Mesenchymal stem cell (in vitro differentiated cells and primary cell): ENCODE measurements at regions not wholly inside any gene's neighbourhood (a gene's known extent, or its start where the extent isn't known, plus 50 kb on each side); places are given as distances from the start of the nearest gene placed in this dataset.

Experiments used
- DNase-seq: peaks from one replicate; pipeline ENCODE4 v3.0.0-alpha.2; 2013
- H2AFZ ChIP-seq: one replicate; pipeline ENCODE4 v1.6.1; 2013; ENCODE audit warnings: low read depth, mild to moderate bottlenecking, control low read depth, inconsistent platforms, low read length, moderate library complexity
- H2AK5ac ChIP-seq: 2 replicates; pipeline ENCODE4 v1.6.1; 2013; ENCODE audit warnings: low read length, moderate library complexity, mild to moderate bottlenecking, inconsistent platforms; ENCODE audit not compliant: severe bottlenecking
- H2BK120ac ChIP-seq: one replicate; pipeline ENCODE4 v1.6.1; 2013; ENCODE audit warnings: low read depth, mild to moderate bottlenecking, inconsistent platforms, low read length, moderate library complexity
- H2BK12ac ChIP-seq, 2 experiments: one replicate each; pipeline ENCODE4 v1.6.1; 2013; ENCODE audit warnings: inconsistent platforms in 2 of 2, low read length in 2 of 2, mild to moderate bottlenecking in 2 of 2, moderate library complexity in 2 of 2, control low read depth in 1 of 2
- H2BK15ac ChIP-seq: one replicate; pipeline ENCODE4 v1.6.1; 2013; ENCODE audit warnings: mild to moderate bottlenecking, low read depth, inconsistent platforms; ENCODE audit not compliant: poor library complexity, severe bottlenecking
- H2BK5ac ChIP-seq: 2 replicates; pipeline ENCODE4 v1.6.1; 2013; ENCODE audit warnings: low read depth, mild to moderate bottlenecking, low read length, control low read depth, inconsistent platforms; ENCODE audit not compliant: poor library complexity, severe bottlenecking
- H3K14ac ChIP-seq, 2 experiments: one replicate each; pipeline ENCODE4 v1.6.1; 2013; ENCODE audit warnings: inconsistent platforms in 2 of 2, low read length in 2 of 2, control low read depth in 1 of 2, mild to moderate bottlenecking in 1 of 2, moderate library complexity in 1 of 2
- H3K18ac ChIP-seq, 2 experiments: one replicate each; pipeline ENCODE4 v1.6.1; 2013; ENCODE audit warnings: inconsistent platforms in 2 of 2, low read length in 2 of 2, control low read depth in 1 of 2, low read depth in 1 of 2, mild to moderate bottlenecking in 1 of 2
- H3K23ac ChIP-seq, 2 experiments: one replicate each; pipeline ENCODE4 v1.6.1; 2013; ENCODE audit warnings: inconsistent platforms in 2 of 2, low read length in 2 of 2, mild to moderate bottlenecking in 2 of 2, moderate library complexity in 2 of 2, control low read depth in 1 of 2
- H3K27ac ChIP-seq: 2 replicates; pipeline ENCODE4 v1.5.1; 2013; ENCODE audit warnings: mild to moderate bottlenecking, moderate library complexity, low read length, control low read depth, inconsistent platforms; ENCODE audit not compliant: poor library complexity, severe bottlenecking
- H3K27me3 ChIP-seq, 2 experiments: 2 replicates each; pipeline versions ENCODE4 v1.6.1 to v1.7.0; 2013; ENCODE audit warnings: low read length in 2 of 2, mild to moderate bottlenecking in 2 of 2, moderate library complexity in 2 of 2, control low read depth in 1 of 2, inconsistent platforms in 1 of 2; ENCODE audit not compliant: control insufficient read depth in 1 of 2, insufficient read depth in 1 of 2
- H3K36me3 ChIP-seq, 2 experiments: 2 replicates each; pipeline versions ENCODE4 v1.6.1 to v1.7.0; 2013; ENCODE audit warnings: low read length in 2 of 2, control low read depth in 1 of 2, inconsistent platforms in 1 of 2, low read depth in 1 of 2, mild to moderate bottlenecking in 1 of 2; ENCODE audit not compliant: insufficient read depth in 2 of 2, control insufficient read depth in 1 of 2
- H3K4ac ChIP-seq, 2 experiments: one replicate each; pipeline ENCODE4 v1.6.1; 2013; ENCODE audit warnings: inconsistent platforms in 2 of 2, low read length in 2 of 2, mild to moderate bottlenecking in 2 of 2, moderate library complexity in 2 of 2, control low read depth in 1 of 2, low read depth in 1 of 2
- H3K4me1 ChIP-seq: 2 replicates; pipeline ENCODE4 v1.6.1; 2013; ENCODE audit warnings: low read depth, low read length, control low read depth; ENCODE audit not compliant: control insufficient read depth, insufficient read depth
- H3K4me2 ChIP-seq: 2 replicates; pipeline ENCODE4 v1.6.1; 2013; ENCODE audit warnings: low read length, mild to moderate bottlenecking, inconsistent platforms; ENCODE audit not compliant: poor library complexity, severe bottlenecking
- H3K4me3 ChIP-seq, 2 experiments: 2 replicates each; pipeline versions ENCODE4 v1.5.1 to v1.7.0; 2013; ENCODE audit warnings: low read length in 2 of 2, mild to moderate bottlenecking in 2 of 2, control low read depth in 1 of 2, low read depth in 1 of 2; ENCODE audit not compliant: insufficient read depth in 1 of 2
- H3K79me1 ChIP-seq: replicated peaks from 2 replicates; pipeline ENCODE4 v1.6.1; 2013; ENCODE audit warnings: mild to moderate bottlenecking, control low read depth, low read length, inconsistent platforms; ENCODE audit not compliant: poor library complexity, severe bottlenecking
- H3K9ac ChIP-seq: 2 replicates; pipeline ENCODE4 v1.7.0; 2013; ENCODE audit warnings: mild to moderate bottlenecking, low read length, moderate library complexity
- H3K9me3 ChIP-seq: 2 replicates; pipeline ENCODE4 v1.7.0; 2013; ENCODE audit warnings: mild to moderate bottlenecking, low read length; ENCODE audit not compliant: control insufficient read depth
- H4K8ac ChIP-seq: one replicate; pipeline ENCODE4 v1.6.1; 2013; ENCODE audit warnings: inconsistent platforms, mild to moderate bottlenecking, low read length, moderate library complexity
- H4K91ac ChIP-seq: one replicate; pipeline ENCODE4 v1.6.1; 2013; ENCODE audit warnings: mild to moderate bottlenecking, low read length, inconsistent platforms
- WGBS: methylation state at CpG from one replicate; pipeline ENCODE4 v1.1.7; 2013; ENCODE audit warnings: mixed read lengths; 5-methylcytosine and 5-hydroxymethylcytosine counted together

DNA sequence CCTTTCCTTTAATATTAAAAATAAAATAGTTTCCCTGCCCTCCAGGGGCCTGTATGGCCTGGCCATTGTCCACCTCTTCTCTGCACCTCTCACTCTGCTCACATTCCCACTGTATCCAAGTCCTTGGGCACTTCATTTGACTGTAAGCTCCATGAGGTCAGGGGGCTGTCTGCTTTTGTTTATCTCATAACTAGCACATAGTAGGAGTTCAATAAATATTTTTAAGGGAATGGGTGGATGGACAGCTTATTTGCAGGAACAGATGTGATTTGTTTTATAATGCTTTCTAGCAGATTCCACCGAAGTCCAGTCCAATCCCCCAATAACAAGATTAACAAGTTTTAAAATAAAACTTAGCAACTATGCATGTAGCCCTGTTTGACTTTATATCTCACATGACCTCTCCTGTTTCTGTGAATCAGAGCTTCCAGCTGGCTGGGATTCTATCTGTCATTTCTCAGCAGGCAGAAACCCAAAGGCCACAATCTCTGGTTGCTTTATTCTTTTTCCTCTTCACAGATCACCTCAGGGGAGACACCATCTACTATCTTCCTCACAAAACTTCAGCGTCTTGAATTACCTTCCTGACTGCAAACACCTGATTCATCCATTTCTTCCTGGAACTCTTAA lies 123.0 kb upstream of the NR2F2 start:
- Histone ChIP-seq H3K27me3 (no peaks in the 10 kb centered on the region), H3K14ac (no peak overlapping the region), H2BK12ac (no peak overlapping the region), H2BK15ac (no peak overlapping the region), H2BK120ac (no peak overlapping the region), H4K91ac (no peak overlapping the region), H3K4me2 (no peak overlapping the region), H3K4me1 (no peaks in the 10 kb centered on the region), H3K27ac (no peak overlapping the region), H2AK5ac (no peak overlapping the region), H3K23ac (no peak overlapping the region), H2AFZ (no peak overlapping the region), H3K18ac (no peak overlapping the region), H4K8ac (no peak overlapping the region), H3K36me3 (peaks cover 0 to 4% of the 10 kb centered on the region in 2 experiments), H3K4ac (no peak overlapping the region), H3K9ac (no peak overlapping the region), H3K79me1 (no peaks in the 10 kb centered on the region), H2BK5ac (no peak overlapping the region), H3K9me3 (no peaks in the 10 kb centered on the region), H3K4me3 (no peak overlapping the region)
- DNase-seq: no peak
- 95% methylated on average over 2 of the region's 2 CpGs for WGBS

DNA sequence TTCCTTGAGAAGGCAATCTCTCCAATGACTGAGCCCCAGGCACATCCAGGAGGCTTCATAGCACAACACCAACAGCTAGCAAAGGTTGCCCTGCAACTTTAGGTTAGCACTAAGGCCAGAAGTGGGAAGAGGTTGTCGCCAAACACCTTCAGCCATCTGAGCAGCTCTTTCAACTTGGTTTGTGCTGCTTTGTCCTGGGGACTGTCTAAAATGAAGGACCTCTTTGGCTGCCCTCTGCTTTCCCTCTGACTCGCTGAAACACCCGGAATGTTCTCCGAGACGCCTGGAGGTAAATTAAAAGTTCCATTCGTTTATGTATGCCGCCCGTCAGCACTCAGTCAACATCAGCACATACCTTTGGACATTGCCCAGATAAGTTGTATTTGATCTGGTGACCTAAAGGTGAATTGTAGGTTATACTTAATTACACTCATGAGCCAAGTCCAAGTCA lies 121.2 kb upstream of the NR2F2 start:
- Histone ChIP-seq H2BK15ac (no peak overlapping the region), H2AFZ (no peak overlapping the region)
- WGBS: 100% methylated on average over 3 of the region's 8 CpGs

DNA sequence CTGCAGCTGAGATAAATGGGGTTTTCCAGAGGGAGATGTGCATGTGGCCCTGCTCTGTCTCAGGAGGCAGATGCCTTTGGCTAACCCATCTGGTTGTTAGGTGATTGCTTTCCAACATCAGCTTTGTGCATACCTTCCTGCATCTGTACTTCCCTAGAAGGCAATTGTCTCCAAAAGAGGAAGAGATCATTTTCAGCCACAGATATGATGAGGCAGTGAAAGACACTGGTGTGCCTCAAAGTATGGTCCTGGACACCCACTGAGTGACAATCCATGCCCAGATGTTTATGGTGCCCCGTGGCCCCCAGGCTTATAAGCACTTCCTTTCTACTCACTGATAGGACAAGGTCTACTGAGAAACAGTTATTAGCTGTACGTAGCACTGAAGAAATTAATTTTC lies 117.5 kb upstream of the NR2F2 start:
- Histone ChIP-seq H3K27ac (no peak overlapping the region), H2BK120ac (no peak overlapping the region), H3K9me3 (no peaks in the 10 kb centered on the region), H3K36me3 (peaks cover 0 to 4% of the 10 kb centered on the region in 2 experiments), H3K79me1 (no peaks in the 10 kb centered on the region), H3K27me3 (no peaks in the 10 kb centered on the region), H3K18ac (no peak overlapping the region), H2AK5ac (no peak overlapping the region), H3K14ac (peak overlapping the region in 1 of 2 experiments; percentile 62), H3K4me1 (no peaks in the 10 kb centered on the region), H3K23ac (no peak overlapping the region), H2AFZ (no peak overlapping the region), H3K9ac (no peak overlapping the region), H2BK5ac (no peak overlapping the region), H2BK12ac (no peak overlapping the region), H3K4me2 (no peak overlapping the region), H3K4ac (no peak overlapping the region), H4K91ac (no peak overlapping the region), H4K8ac (no peak overlapping the region), H3K4me3 (no peak overlapping the region), H2BK15ac (no peak overlapping the region)
- WGBS: 83% methylated on average over 2 of the region's 2 CpGs
- DNase-seq: no peak

More for the DNA sequence above, 121.2 kb upstream of the NR2F2 start:
- Histone ChIP-seq H4K8ac (no peak overlapping the region), H2BK120ac (no peak overlapping the region), H3K4ac (no peak overlapping the region), H3K36me3 (peaks cover 0 to 4% of the 10 kb centered on the region in 2 experiments), H3K4me2 (no peak overlapping the region), H3K23ac (no peak overlapping the region), H2BK12ac (no peak overlapping the region), H2BK5ac (no peak overlapping the region), H3K14ac (no peak overlapping the region), H3K4me1 (no peaks in the 10 kb centered on the region), H3K79me1 (no peaks in the 10 kb centered on the region), H2AK5ac (no peak overlapping the region), H3K9ac (no peak overlapping the region), H4K91ac (no peak overlapping the region), H3K4me3 (no peak overlapping the region), H3K9me3 (no peaks in the 10 kb centered on the region), H3K27ac (no peak overlapping the region), H3K27me3 (no peaks in the 10 kb centered on the region), H3K18ac (no peak overlapping the region)
- no peak for DNase-seq

DNA sequence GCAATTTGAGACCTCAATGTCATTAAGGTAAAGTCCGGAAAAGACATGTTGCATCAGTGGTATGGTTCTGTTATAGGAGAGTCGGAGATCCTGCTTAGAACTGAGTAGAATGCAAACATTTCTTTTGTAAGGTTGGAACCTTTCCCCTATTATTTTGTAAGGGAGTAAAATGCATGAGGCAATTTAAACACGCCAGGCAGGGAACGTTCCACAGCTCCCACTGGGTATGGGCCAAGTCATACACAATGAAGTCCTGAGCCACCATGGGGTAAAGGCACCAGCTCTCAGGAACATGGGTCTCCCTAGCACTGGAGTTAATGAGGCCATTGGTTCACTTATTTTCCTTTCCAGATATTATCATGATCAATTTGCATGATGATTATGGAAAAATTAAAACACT lies 116.6 kb upstream of the NR2F2 start:
- Histone ChIP-seq H2AK5ac (no peak overlapping the region), H3K23ac (no peak overlapping the region), H2AFZ (no peak overlapping the region), H3K9ac (no peak overlapping the region), H2BK12ac (no peak overlapping the region), H3K18ac (no peak overlapping the region), H3K4me2 (no peak overlapping the region), H3K9me3 (no peaks in the 10 kb centered on the region), H3K27me3 (no peaks in the 10 kb centered on the region), H3K27ac (no peak overlapping the region), H3K79me1 (no peaks in the 10 kb centered on the region), H3K14ac (no peak overlapping the region), H3K36me3 (peaks cover 0 to 4% of the 10 kb centered on the region in 2 experiments), H3K4ac (no peak overlapping the region), H2BK120ac (no peak overlapping the region), H3K4me3 (no peak overlapping the region), H4K8ac (no peak overlapping the region), H2BK5ac (no peak overlapping the region), H3K4me1 (no peaks in the 10 kb centered on the region), H4K91ac (no peak overlapping the region), H2BK15ac (no peak overlapping the region)
- 92% methylated on average over 4 of the region's 4 CpGs for WGBS
- no peak for DNase-seq
